Lower lobe of right lung (tissue), 2 donors: ENCODE measurements at regions not wholly inside any gene's neighbourhood (a gene's known extent, or its start where the extent isn't known, plus 50 kb on each side); places are given as distances from the start of the nearest gene placed in this dataset.
A peak's percentile ranks its signal among the peaks of the same experiment; 100 is the strongest.

ENCODE experiments used
- ATAC-seq, 2 donors: fragments of 200-7000 bp; cut with Tn5 transposase; one replicate each; pipeline ENCODE4 v1.9.1; 2020 to 2022; ENCODE audit warnings: mild to moderate bottlenecking in 2 of 2, moderate library complexity in 2 of 2
- DNase-seq: peaks from one replicate; pipeline ENCODE4 v3.0.0-alpha.2; 2020
- H3K27ac ChIP-seq: fragments of 200-600 bp; one replicate; pipeline ENCODE4 v1.8.0; 2022
- H3K27me3 ChIP-seq: fragments of 200-600 bp; one replicate; pipeline ENCODE4 v1.8.0; 2022; ENCODE audit warnings: low read depth
- H3K36me3 ChIP-seq: fragments of 200-600 bp; one replicate; pipeline ENCODE4 v1.8.0; 2022; ENCODE audit warnings: mild to moderate bottlenecking
- H3K4me1 ChIP-seq: fragments of 200-600 bp; one replicate; pipeline ENCODE4 v1.8.0; 2022
- H3K4me3 ChIP-seq: fragments of 200-600 bp; one replicate; pipeline ENCODE4 v1.8.0; 2022; ENCODE audit warnings: mild to moderate bottlenecking
- H3K9me3 ChIP-seq: fragments of 200-600 bp; one replicate; pipeline ENCODE4 v1.8.0; 2022
- CTCF ChIP-seq: fragments of 200-600 bp; IDR thresholded peaks from one replicate; pipeline ENCODE4 v1.8.0; 2022; ENCODE audit warnings: antibody characterized with exemption, mild to moderate bottlenecking
- intact Hi-C: fragments of 100-400 bp; cut with DNase I; formaldehyde crosslinking; loops from one replicate; pipeline ENCODE4 v1.11.0; 2022
- donor health status: DM: no; HTN: yes; CAD: no; lungs with severe emphysema.

- no peak for ATAC-seq
- intact Hi-C loops, result no loop called here
- Histone ChIP-seq H3K4me1 (no peaks in the 10 kb centered on the region), H3K9me3 (no peaks in the 10 kb centered on the region), H3K27ac (no peak overlapping the region), H3K27me3 (no peaks in the 10 kb centered on the region), H3K4me3 (no peak overlapping the region), H3K36me3 (no peaks in the 10 kb centered on the region)
- DNase-seq, result no peak
- TF ChIP-seq CTCF, result no peak
Observed at GRCh38 chr9:16033921-16034691, 481.3 kb downstream of the CCDC171 start.

DNA sequence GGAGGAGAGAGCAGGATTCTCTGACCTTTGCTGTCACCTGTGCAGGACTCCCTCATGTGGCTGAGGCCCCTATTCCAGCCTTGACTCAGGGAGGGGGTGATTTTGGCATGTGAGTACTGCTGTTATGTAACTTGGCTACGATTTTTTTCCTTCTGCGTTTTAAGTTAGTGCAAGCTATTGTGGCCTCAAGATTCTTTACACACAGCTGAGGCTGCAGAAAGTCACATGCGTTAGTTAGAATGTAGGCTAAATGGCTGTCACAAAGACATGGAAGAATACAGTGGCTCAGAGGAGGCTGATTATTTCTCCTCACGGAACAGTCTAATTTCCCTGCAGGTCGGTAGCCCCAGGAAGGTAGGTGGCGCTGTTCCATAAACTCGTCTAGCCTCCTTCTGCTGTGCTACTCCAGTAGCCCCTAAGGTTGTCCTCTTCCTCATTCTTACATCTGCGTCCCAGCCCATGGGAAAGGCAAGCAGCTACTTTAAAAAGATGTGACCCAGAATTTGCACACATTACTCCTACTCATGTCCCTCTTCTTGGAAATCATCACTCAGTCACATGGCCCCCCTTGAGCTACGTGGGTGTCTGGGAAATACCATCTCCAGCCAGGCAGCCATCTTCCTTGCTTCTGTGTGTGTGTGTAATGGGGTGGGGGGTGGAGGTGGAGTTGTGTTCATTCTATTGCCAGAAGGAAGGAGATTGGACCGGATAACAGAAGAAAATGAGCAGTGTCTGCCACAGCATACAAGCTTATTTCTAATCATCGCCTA, 486.6 kb downstream of the CCDC171 start:
- peak in 1 of 2 donors; percentile 29 for ATAC-seq

GRCh38 chr9:16039988-16040761, 487.3 kb downstream of the CCDC171 start:
- intact Hi-C loops, result no loop called here
- TF ChIP-seq CTCF, result no peak
- H3K27me3 ChIP-seq, result no peaks in the 10 kb centered on the region
- no peaks in the 10 kb centered on the region for H3K36me3 ChIP-seq
- ATAC-seq (no peak), DNase-seq (no peak)
- no peaks in the 10 kb centered on the region for H3K9me3 ChIP-seq
- no peak overlapping the region for H3K27ac ChIP-seq
- no peaks in the 10 kb centered on the region for H3K4me1 ChIP-seq
- H3K4me3 ChIP-seq, result no peak overlapping the region

More for the DNA sequence above, 486.6 kb downstream of the CCDC171 start:
- no peak overlapping the region for H3K27ac ChIP-seq
- no peaks in the 10 kb centered on the region for H3K36me3 ChIP-seq
- TF ChIP-seq CTCF, result no peak
- H3K27me3 ChIP-seq, result no peaks in the 10 kb centered on the region
- H3K4me3 ChIP-seq, result no peak overlapping the region
- no peaks in the 10 kb centered on the region for H3K4me1 ChIP-seq
- no peaks in the 10 kb centered on the region for H3K9me3 ChIP-seq
- DNase-seq, result no peak
- intact Hi-C loops, result no loop called here

DNA sequence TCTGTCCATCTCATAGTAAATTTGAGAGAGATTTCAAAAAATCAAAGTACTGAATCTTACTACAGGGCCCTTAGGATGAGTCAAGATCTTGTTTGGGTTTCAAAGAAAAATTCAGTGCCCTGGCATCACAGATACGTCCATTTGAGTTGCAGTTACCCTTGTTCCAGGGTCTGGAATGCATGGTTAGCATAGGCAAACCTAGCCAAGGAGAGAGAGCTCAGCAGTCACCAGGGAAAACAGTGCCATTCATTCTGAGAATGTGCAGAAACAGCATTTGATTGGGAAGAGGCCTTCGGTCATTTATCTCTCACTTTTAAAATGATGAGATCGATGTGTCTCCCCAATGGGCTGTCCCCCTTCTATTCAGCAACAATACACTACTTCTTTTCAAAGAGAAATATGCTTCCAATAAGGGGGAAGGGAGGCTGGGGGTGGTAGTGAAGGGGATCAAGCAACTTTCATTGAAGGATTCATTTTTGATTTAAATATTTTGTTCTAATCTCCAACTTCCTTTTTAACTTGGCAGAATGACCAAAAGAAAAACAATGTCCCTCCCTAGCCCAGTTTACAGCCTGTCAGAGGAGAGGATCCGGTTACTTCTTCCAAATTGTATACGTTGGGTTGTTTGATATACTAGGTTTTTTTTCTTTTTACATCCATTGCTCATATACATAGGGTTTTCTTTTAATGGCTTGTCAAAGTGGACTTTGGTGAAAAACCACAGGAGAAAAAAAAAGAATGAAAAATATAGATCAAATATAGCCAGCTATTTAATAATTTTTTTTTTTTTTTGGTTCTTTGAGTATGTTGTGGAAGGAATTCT, 491.1 kb downstream of the CCDC171 start:
- H3K27me3 ChIP-seq, result no peaks in the 10 kb centered on the region
- ATAC-seq (no peak), DNase-seq (no peak)
- no peak overlapping the region for H3K27ac ChIP-seq
- no peak for TF ChIP-seq CTCF
- no peaks in the 10 kb centered on the region for H3K9me3 ChIP-seq
- H3K36me3 ChIP-seq, result no peaks in the 10 kb centered on the region
- intact Hi-C loops, result no loop called here
- no peaks in the 10 kb centered on the region for H3K4me1 ChIP-seq
- H3K4me3 ChIP-seq, result no peak overlapping the region

DNA sequence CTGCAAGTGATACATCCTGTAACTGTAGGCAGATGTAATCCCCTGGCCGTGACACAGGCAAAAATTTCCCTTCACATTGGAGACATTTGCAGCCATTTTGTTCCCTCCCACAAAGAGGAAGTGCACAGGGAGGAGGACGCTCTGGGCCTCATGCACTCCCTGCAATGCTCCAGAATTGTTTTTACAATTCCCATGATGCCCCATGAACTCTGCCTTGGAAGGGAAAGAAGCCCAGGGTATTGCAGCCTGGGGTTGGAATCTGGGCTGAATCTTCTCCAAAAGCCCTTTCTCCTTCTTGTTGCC, 491.7 kb downstream of the CCDC171 start:
- H3K9me3 ChIP-seq, result no peaks in the 10 kb centered on the region
- no peaks in the 10 kb centered on the region for H3K36me3 ChIP-seq
- no peaks in the 10 kb centered on the region for H3K27me3 ChIP-seq
- no peaks in the 10 kb centered on the region for H3K4me1 ChIP-seq
- H3K27ac ChIP-seq, result no peak overlapping the region
- ATAC-seq, result no peak
- no peak for DNase-seq
- intact Hi-C loops, result no loop called here
- TF ChIP-seq CTCF, result no peak
- no peak overlapping the region for H3K4me3 ChIP-seq
